ENCODE measurements at regions not wholly inside any gene's neighbourhood (a gene's known extent, or its start where the extent isn't known, plus 50 kb on each side); places are given as distances from the start of the nearest gene placed in this dataset.
A peak's percentile ranks its signal among the peaks of the same experiment; 100 is the strongest.

- Histone ChIP-seq H3F3A (ENCODE audit: insufficient read depth, low read length, poor library complexity, severe bottlenecking) (no peaks in the 10 kb centered on the region), H4K20me1 (ENCODE audit: insufficient read depth) (no peaks in the 10 kb centered on the region), H3K36me3 (ENCODE audit: insufficient read depth, low read length) (no peaks in the 10 kb centered on the region), H3K4me2 (ENCODE audit: low read length) (no peak overlapping the region), H3K9me2 (ENCODE audit: insufficient read depth, low read length) (no peaks in the 10 kb centered on the region), H3K4me3 (ENCODE audit: low read length) (no peak overlapping the region), H3K9ac (ENCODE audit: low read length) (no peak overlapping the region), H3K79me2 (replicated peaks; ENCODE audit: insufficient read depth, low read length) (no peaks in the 10 kb centered on the region), H3K27me3 (ENCODE audit: insufficient read depth, low read depth, low read length) (no peaks in the 10 kb centered on the region), H3K9me3 (ENCODE audit: low read length) (no peaks in the 10 kb centered on the region), H3K27ac (ENCODE audit: low read length) (no peak overlapping the region), H2AFZ (ENCODE audit: low read depth, low read length) (no peak overlapping the region)
- no peak for TF ChIP-seq EZH2 (IDR thresholded peaks at IDR 0.05; ENCODE audit: borderline replicate concordance, insufficient read depth, low read length, poor library complexity, severe bottlenecking)
- TF ChIP-seq MXI1 (conservative IDR thresholded peaks at IDR 0.05; ENCODE audit: poor library complexity, severe bottlenecking): no peak
- TF ChIP-seq TAF1 (IDR thresholded peaks at IDR 0.05; ENCODE audit: low read depth): no peak
- no peak for TF ChIP-seq POLR2AphosphoS5 (IDR thresholded peaks at IDR 0.05)
- TF ChIP-seq EP300 (conservative IDR thresholded peaks at IDR 0.05; ENCODE audit: poor library complexity, severe bottlenecking): no peak
- no peak for TF ChIP-seq REST (IDR thresholded peaks at IDR 0.05; ENCODE audit: borderline replicate concordance)
Measured at GRCh38 chr1:221201773-221202172, 322.5 kb downstream of the HLX start.

GRCh38 chr1:221203224-221204054 is 324.2 kb downstream of the HLX start:
- Histone ChIP-seq H3K4me2 (ENCODE audit: low read length) (no peak overlapping the region), H3K4me3 (ENCODE audit: low read length) (no peak overlapping the region), H3K9me2 (ENCODE audit: insufficient read depth, low read length) (no peaks in the 10 kb centered on the region), H3K27ac (ENCODE audit: low read length) (no peak overlapping the region), H3K9ac (ENCODE audit: low read length) (no peak overlapping the region), H3K9me3 (ENCODE audit: low read length) (no peaks in the 10 kb centered on the region), H3F3A (ENCODE audit: insufficient read depth, low read length, poor library complexity, severe bottlenecking) (no peaks in the 10 kb centered on the region), H4K20me1 (ENCODE audit: insufficient read depth) (no peaks in the 10 kb centered on the region), H3K27me3 (ENCODE audit: insufficient read depth, low read depth, low read length) (no peaks in the 10 kb centered on the region), H2AFZ (ENCODE audit: low read depth, low read length) (no peak overlapping the region), H3K79me2 (replicated peaks; ENCODE audit: insufficient read depth, low read length) (no peaks in the 10 kb centered on the region), H3K36me3 (ENCODE audit: insufficient read depth, low read length) (no peaks in the 10 kb centered on the region)
- no peak for TF ChIP-seq EP300 (conservative IDR thresholded peaks at IDR 0.05; ENCODE audit: poor library complexity, severe bottlenecking)
- TF ChIP-seq RAD21 (conservative IDR thresholded peaks at IDR 0.05): peak; percentile 66
- TF ChIP-seq CTCF (IDR thresholded peaks at IDR 0.05; ENCODE audit: poor library complexity, severe bottlenecking): peak; percentile 63
- peak; percentile 73 for TF ChIP-seq SMC3 (conservative IDR thresholded peaks at IDR 0.05; ENCODE audit: poor library complexity)
